GM21825 (cell line): ENCODE measurements at regions not wholly inside any gene's neighbourhood (a gene's known extent, or its start where the extent isn't known, plus 50 kb on each side); places are given as distances from the start of the nearest gene placed in this dataset.
"Not testable (repeated sequence)": the region's sequence is repeated elsewhere in the genome, so short reads cannot be mapped to it uniquely, and the experiment has no call there.

ENCODE experiments used
- ATAC-seq: cut with Tn5 transposase; IDR thresholded peaks from one replicate; pipeline ENCODE4 v1.9.1; 2021; ENCODE audit warnings: mild to moderate bottlenecking, moderate library complexity; ENCODE audit not compliant: unreplicated experiment

- not testable (repeated sequence) for ATAC-seq
Observed at GRCh38 chr2:122038816-122039215, 283.4 kb downstream of the TSN start.

- ATAC-seq = no peak
Observed at GRCh38 chr2:122041455-122041854, 286.0 kb downstream of the TSN start.

GRCh38 chr2:122051659-122052058 is 296.2 kb downstream of the TSN start:
- not testable (repeated sequence) for ATAC-seq

GRCh38 chr2:122055521-122055931 is 300.1 kb downstream of the TSN start:
- ATAC-seq = no peak

- ATAC-seq = no peak
Observed at GRCh38 chr2:122056853-122057252, 301.4 kb downstream of the TSN start.

- no peak for ATAC-seq
Observed at GRCh38 chr2:122061206-122061605, 305.8 kb downstream of the TSN start.

GRCh38 chr2:122061831-122062230 is 306.4 kb downstream of the TSN start:
- no peak for ATAC-seq

GRCh38 chr2:122062506-122062905 is 307.1 kb downstream of the TSN start:
- ATAC-seq = no peak

- ATAC-seq = no peak
Observed at GRCh38 chr2:122063716-122064115, 308.3 kb downstream of the TSN start.

- ATAC-seq = no peak
Observed at GRCh38 chr2:122070241-122070731, 314.8 kb downstream of the TSN start.

GRCh38 chr2:122072666-122073065 is 317.2 kb downstream of the TSN start:
- ATAC-seq = no peak

- ATAC-seq = no peak
Observed at GRCh38 chr2:122074201-122074600, 318.8 kb downstream of the TSN start.

- no peak for ATAC-seq
Observed at GRCh38 chr2:122075381-122075780, 319.9 kb downstream of the TSN start.

GRCh38 chr2:122077114-122077513 is 321.7 kb downstream of the TSN start:
- ATAC-seq = no peak

- ATAC-seq = no peak
Observed at GRCh38 chr2:122077771-122078170, 322.3 kb downstream of the TSN start.

GRCh38 chr2:122078451-122078850 is 323.0 kb downstream of the TSN start:
- ATAC-seq = no peak

- ATAC-seq = no peak
Observed at GRCh38 chr2:122079844-122080243, 324.4 kb downstream of the TSN start.

GRCh38 chr2:122080316-122080715 is 324.9 kb downstream of the TSN start:
- no peak for ATAC-seq

- ATAC-seq = no peak
Observed at GRCh38 chr2:122080871-122081270, 325.4 kb downstream of the TSN start.

GRCh38 chr2:122081751-122082150 is 326.3 kb downstream of the TSN start:
- ATAC-seq = no peak

- ATAC-seq = no peak
Observed at GRCh38 chr2:122083256-122084048, 328.0 kb downstream of the TSN start.

GRCh38 chr2:122085672-122086071 is 330.2 kb downstream of the TSN start:
- not testable (repeated sequence) for ATAC-seq

- no peak for ATAC-seq
Observed at GRCh38 chr2:122094557-122094956, 339.1 kb downstream of the TSN start.
